H1 (cell line): ENCODE measurements at regions not wholly inside any gene's neighbourhood (a gene's known extent, or its start where the extent isn't known, plus 50 kb on each side); places are given as distances from the start of the nearest gene placed in this dataset.

Experiments used
- CTCF ChIA-PET: fragments of 300-600 bp; sonication (Branson Sonifier 250); formaldehyde crosslinking; loops from one replicate; lab custom pipeline; 2021; ENCODE audit not compliant: partially characterized antibody; lab: Charles Lee
- POLR2A ChIA-PET: fragments of 300-600 bp; sonication (Branson Sonifier 250); formaldehyde crosslinking; loops from one replicate; lab custom pipeline; 2021; ENCODE audit warnings: inconsistent platforms; ENCODE audit not compliant: partially characterized antibody; lab: Charles Lee
- DNase-seq, 2 experiments: peaks; one replicate each; pipeline versions ENCODE4 v3.0.0 to v3.0.0-alpha.2; 2010 to 2022; ENCODE audit warnings: low spot score in 2 of 2, low read depth in 1 of 2, mixed read lengths in 1 of 2
- FAIRE-seq: peaks from 2 replicates; lab custom pipeline; 2011; peaks lifted over from hg19 to GRCh38; lab: Jason Lieb, UNC
- H2AFZ ChIP-seq: 2 replicates; pipeline ENCODE4 v1.8.1; 2012; ENCODE audit warnings: low read length, inconsistent platforms
- H2AK5ac ChIP-seq: 2 replicates; pipeline ENCODE4 v1.6.1; 2013; ENCODE audit warnings: low read depth, low read length
- H2BK120ac ChIP-seq: replicated peaks from 2 replicates; pipeline ENCODE3; 2013; ENCODE audit warnings: low read depth, low read length, inconsistent platforms
- H2BK12ac ChIP-seq: 2 replicates; pipeline ENCODE4 v1.6.1; 2013; ENCODE audit warnings: low read depth, low read length
- H2BK15ac ChIP-seq: 2 replicates; pipeline ENCODE4 v1.6.1; 2013; ENCODE audit warnings: low read length
- H2BK20ac ChIP-seq: 2 replicates; pipeline ENCODE4 v1.6.1; 2013; ENCODE audit warnings: low read length
- H2BK5ac ChIP-seq: 2 replicates; pipeline ENCODE4 v1.6.1; 2013; ENCODE audit warnings: low read depth, low read length
- H3K14ac ChIP-seq: 2 replicates; pipeline ENCODE4 v1.6.1; 2013; ENCODE audit warnings: inconsistent platforms; ENCODE audit not compliant: insufficient read length
- H3K18ac ChIP-seq: 2 replicates; pipeline ENCODE4 v1.6.1; 2013; ENCODE audit warnings: low read length; ENCODE audit errors: extremely low read depth
- H3K23ac ChIP-seq: 2 replicates; pipeline ENCODE4 v1.6.1; 2013; ENCODE audit warnings: inconsistent platforms; ENCODE audit not compliant: insufficient read length
- H3K23me2 ChIP-seq: 2 replicates; pipeline ENCODE4 v1.6.1; 2013; ENCODE audit warnings: low read depth, low read length
- H3K27ac ChIP-seq: 2 replicates; pipeline ENCODE4 v1.6.1; 2011; ENCODE audit warnings: low read depth, low read length, inconsistent platforms
- H3K27me3 ChIP-seq, 4 experiments: replicated peaks in 1 of 4; 1 replicate in 1 of 4; 2 replicates in 3 of 4; pipeline versions ENCODE4 v1.6.1 to v1.8.1; 2011 to 2013; ENCODE audit warnings: low read length in 3 of 4, mild to moderate bottlenecking in 3 of 4, inconsistent platforms in 2 of 4, mixed read lengths in 2 of 4, moderate library complexity in 1 of 4; ENCODE audit not compliant: control insufficient read depth in 3 of 4, insufficient read depth in 3 of 4; ENCODE audit errors: extremely low read depth in 1 of 4
- H3K36me3 ChIP-seq, 4 experiments: 2 replicates each; pipeline versions ENCODE4 v1.6.1 to v1.8.1; 2011 to 2013; ENCODE audit warnings: mild to moderate bottlenecking in 4 of 4, low read length in 3 of 4, moderate library complexity in 2 of 4, control low read depth in 1 of 4, inconsistent platforms in 1 of 4; ENCODE audit not compliant: insufficient read depth in 4 of 4, control insufficient read depth in 2 of 4
- H3K4ac ChIP-seq: replicated peaks from 2 replicates; pipeline ENCODE3; 2013; ENCODE audit warnings: low read length, low read depth, mixed read lengths, inconsistent platforms; ENCODE audit not compliant: insufficient read length
- H3K4me1 ChIP-seq, 4 experiments: replicated peaks in 1 of 4; 1 replicate in 1 of 4; 2 replicates in 3 of 4; pipeline versions ENCODE4 v1.6.1 to v1.8.1; 2011 to 2013; ENCODE audit warnings: low read length in 3 of 4, inconsistent platforms in 2 of 4, mixed read lengths in 1 of 4; ENCODE audit not compliant: insufficient read depth in 4 of 4, control insufficient read depth in 3 of 4
- H3K4me2 ChIP-seq, 2 experiments: 2 replicates each; pipeline versions ENCODE4 v1.6.1 to v1.8.1; 2011 to 2013; ENCODE audit warnings: low read depth in 2 of 2, low read length in 2 of 2, control low read depth in 1 of 2, inconsistent platforms in 1 of 2, mild to moderate bottlenecking in 1 of 2; ENCODE audit not compliant: insufficient read depth in 1 of 2
- H3K4me3 ChIP-seq, 4 experiments: fragments of 200-600, 300-600 bp in 1 of 4; sonication (generic), shearing (Covaris generic), sonication (Bioruptor Twin) in 1 of 4; 2 replicates each; pipeline versions ENCODE4 v1.5.1 to v1.8.1; 2011 to 2016; ENCODE audit warnings: low read length in 4 of 4, low read depth in 3 of 4, control low read depth in 2 of 4, inconsistent platforms in 2 of 4, mild to moderate bottlenecking in 2 of 4, mixed read lengths in 1 of 4, moderate library complexity in 1 of 4; ENCODE audit not compliant: insufficient read depth in 2 of 4; ENCODE audit errors: extremely low read depth in 1 of 4
- H3K56ac ChIP-seq: replicated peaks from 2 replicates; pipeline ENCODE3; 2013; ENCODE audit warnings: low read depth, mild to moderate bottlenecking, mixed read lengths, low read length, inconsistent platforms; ENCODE audit not compliant: insufficient read length
- H3K79me1 ChIP-seq: 2 replicates; pipeline ENCODE4 v1.6.1; 2013; ENCODE audit warnings: low read depth, low read length, control low read depth
- H3K79me2 ChIP-seq, 2 experiments: 2 replicates each; pipeline versions ENCODE4 v1.6.1 to v1.8.1; 2012 to 2013; ENCODE audit warnings: low read length in 2 of 2, mild to moderate bottlenecking in 2 of 2, inconsistent platforms in 1 of 2; ENCODE audit not compliant: insufficient read depth in 2 of 2, control insufficient read depth in 1 of 2
- H3K9ac ChIP-seq, 4 experiments: replicated peaks in 1 of 4; 1 replicate in 1 of 4; 2 replicates in 3 of 4; pipeline versions ENCODE4 v1.6.1 to v1.8.1; 2011 to 2013; ENCODE audit warnings: low read depth in 3 of 4, low read length in 3 of 4, control low read depth in 2 of 4, mild to moderate bottlenecking in 2 of 4, moderate library complexity in 2 of 4, inconsistent platforms in 1 of 4; ENCODE audit errors: extremely low read depth in 1 of 4
- H3K9me3 ChIP-seq, 2 experiments: 2 replicates each; pipeline versions ENCODE4 v1.6.1 to v1.8.1; 2012 to 2013; ENCODE audit warnings: mild to moderate bottlenecking in 2 of 2, moderate library complexity in 2 of 2, control low read depth in 1 of 2, inconsistent platforms in 1 of 2, low read depth in 1 of 2, low read length in 1 of 2, mixed read lengths in 1 of 2; ENCODE audit not compliant: insufficient read depth in 2 of 2
- H4K20me1 ChIP-seq, 2 experiments: replicated peaks in 1 of 2; 2 replicates each; pipeline versions ENCODE3 to v1.8.1; 2011 to 2013; ENCODE audit warnings: inconsistent platforms in 2 of 2, low read length in 2 of 2, mild to moderate bottlenecking in 1 of 2; ENCODE audit not compliant: insufficient read depth in 2 of 2, control insufficient read depth in 1 of 2
- H4K5ac ChIP-seq: 2 replicates; pipeline ENCODE4 v1.6.1; 2013; ENCODE audit warnings: low read length, low read depth, mixed read lengths, inconsistent platforms; ENCODE audit not compliant: insufficient read length
- H4K8ac ChIP-seq: 2 replicates; pipeline ENCODE4 v1.8.0; 2013; ENCODE audit warnings: mild to moderate bottlenecking, moderate library complexity, low read length, inconsistent platforms; ENCODE audit not compliant: insufficient read depth; ENCODE audit errors: extremely low read depth
- H4K91ac ChIP-seq: replicated peaks from 2 replicates; pipeline ENCODE3; 2013; ENCODE audit warnings: low read length, mixed read lengths, inconsistent platforms; ENCODE audit not compliant: insufficient read length
- BACH1 ChIP-seq: IDR thresholded peaks from 2 replicates; pipeline ENCODE4 v1.6.1; 2012; ENCODE audit warnings: low read length, improper control_type of control experiment
- GABPA ChIP-seq: IDR thresholded peaks from 2 replicates; pipeline ENCODE4 v1.6.1; 2011; ENCODE audit warnings: mild to moderate bottlenecking, low read length, moderate library complexity, borderline replicate concordance; ENCODE audit not compliant: insufficient read depth
- HDAC2 ChIP-seq, 2 experiments: fragments of 300-600 bp in 1 of 2; sonication (generic) in 1 of 2; IDR thresholded peaks; 2 replicates each; pipeline ENCODE4 v1.6.1; 2011 to 2012; ENCODE audit warnings: low read depth in 2 of 2, low read length in 2 of 2, mild to moderate bottlenecking in 2 of 2, moderate library complexity in 2 of 2, borderline replicate concordance in 1 of 2, inconsistent platforms in 1 of 2
- RXRA ChIP-seq: IDR thresholded peaks from 2 replicates; pipeline ENCODE4 v1.6.1; 2011; ENCODE audit warnings: low read depth, mild to moderate bottlenecking, low read length, moderate library complexity; ENCODE audit not compliant: insufficient read depth
- TAF1 ChIP-seq: IDR thresholded peaks from 2 replicates; pipeline ENCODE4 v1.6.1; 2011; ENCODE audit warnings: mild to moderate bottlenecking, low read depth, low read length
- TAF7 ChIP-seq: optimal IDR thresholded peaks from 2 replicates; pipeline ENCODE3; 2011; ENCODE audit warnings: low read depth, mild to moderate bottlenecking, inconsistent platforms, low read length, moderate library complexity, borderline replicate concordance
- WGBS, 2 experiments: shearing (Covaris generic) in 1 of 2; methylation state at CpG; one replicate each; pipeline versions ENCODE4 v1.1.6 to v1.1.7; 2013 to 2015; ENCODE audit warnings: low lambda C conversion rate in 2 of 2, mixed read lengths in 2 of 2, inconsistent platforms in 1 of 2, low coverage in 1 of 2, missing lambda C conversion rate in 1 of 2; ENCODE audit not compliant: insufficient replicate concordance in 2 of 2, insufficient coverage in 1 of 2, insufficient read length in 1 of 2; ENCODE audit errors: extremely low coverage in 1 of 2, missing lambda C conversion rate in 1 of 2; 5-methylcytosine and 5-hydroxymethylcytosine counted together

GRCh38 chrX:16300831-16301230, 133.6 kb downstream of the MAGEB17 start:
- no peak overlapping the region for H2AFZ ChIP-seq
- POLR2A ChIA-PET = no interaction called here
- no peak overlapping the region for H3K27ac ChIP-seq
- no peak overlapping the region for H3K4me3 ChIP-seq
- H3K4me1 ChIP-seq = no peaks in the 10 kb centered on the region
- no peaks in the 10 kb centered on the region for H4K20me1 ChIP-seq
- H3K9ac ChIP-seq = no peak overlapping the region
- DNase-seq = no peak
- H2BK5ac ChIP-seq = no peak overlapping the region
- H3K79me2 ChIP-seq = no peaks in the 10 kb centered on the region
- H3K9me3 ChIP-seq = no peaks in the 10 kb centered on the region
- no peaks in the 10 kb centered on the region for H3K23me2 ChIP-seq
- H4K5ac ChIP-seq = no peak overlapping the region
- no peak overlapping the region for H3K4me2 ChIP-seq
- 90% methylated on average over 2 of the region's 2 CpGs; no CpG with 5 or more reads in 1 of the 2 experiments for WGBS, 2 experiments
- H3K27me3 ChIP-seq = no peaks in the 10 kb centered on the region
- H2BK20ac ChIP-seq = no peak overlapping the region
- CTCF ChIA-PET = no interaction called here
- no peak overlapping the region for H3K23ac ChIP-seq
- FAIRE-seq = no peak
- no peak overlapping the region for H4K8ac ChIP-seq
- H2AK5ac ChIP-seq = no peak overlapping the region
- H3K18ac ChIP-seq = no peak overlapping the region
- H3K4ac ChIP-seq = no peak overlapping the region
- no peak overlapping the region for H3K14ac ChIP-seq
- no peak overlapping the region for H2BK120ac ChIP-seq
- no peaks in the 10 kb centered on the region for H3K36me3 ChIP-seq
- H3K79me1 ChIP-seq = no peaks in the 10 kb centered on the region
- H2BK15ac ChIP-seq = no peak overlapping the region
- H2BK12ac ChIP-seq = no peak overlapping the region
- no peak overlapping the region for H4K91ac ChIP-seq
- TF ChIP-seq TAF7 (no peak), BACH1 (no peak), HDAC2 (IDR thresholded peaks at IDR 0.05; ENCODE audit: borderline replicate concordance in 1 of 2, low read depth in 2 of 2, low read length in 2 of 2) (no peak), RXRA (no peak), TAF1 (no peak), GABPA (no peak)
- H3K56ac ChIP-seq = no peak overlapping the region
